MM.1S (cell line): ENCODE measurements at regions not wholly inside any gene's neighbourhood (a gene's known extent, or its start where the extent isn't known, plus 50 kb on each side); places are given as distances from the start of the nearest gene placed in this dataset.

Source experiments
- DNase-seq: peaks from one replicate; pipeline ENCODE4 v3.0.0-alpha.2; 2015
- H2AFZ ChIP-seq: fragments of 300-600 bp; sonication (generic); 2 replicates; pipeline ENCODE4 v1.6.0; 2016; ENCODE audit warnings: antibody characterized with exemption, low read length
- H3F3A ChIP-seq: fragments of 300-600 bp; sonication (generic); 2 replicates; pipeline ENCODE4 v1.6.1; 2016; ENCODE audit warnings: mild to moderate bottlenecking, antibody characterized with exemption, low read length, moderate library complexity, mixed read lengths; ENCODE audit not compliant: insufficient read depth
- H3K27ac ChIP-seq: fragments of 300-600 bp; sonication (generic); 2 replicates; pipeline ENCODE4 v1.5.1; 2016; ENCODE audit warnings: mild to moderate bottlenecking, low read length
- H3K27me3 ChIP-seq: fragments of 300-600 bp; sonication (generic); replicated peaks from 2 replicates; pipeline ENCODE4 v1.6.0; 2016; ENCODE audit warnings: low read length; ENCODE audit not compliant: insufficient read depth
- H3K36me3 ChIP-seq: fragments of 300-600 bp; sonication (generic); replicated peaks from 2 replicates; pipeline ENCODE4 v1.6.1; 2016; ENCODE audit warnings: mild to moderate bottlenecking, low read length, mixed read lengths; ENCODE audit not compliant: insufficient read depth
- H3K4me1 ChIP-seq: fragments of 300-600 bp; sonication (generic); 2 replicates; pipeline ENCODE4 v1.6.1; 2016; ENCODE audit warnings: low read length, mixed read lengths
- H3K4me2 ChIP-seq: fragments of 300-600 bp; sonication (generic); 2 replicates; pipeline ENCODE4 v1.6.0; 2016; ENCODE audit warnings: low read depth, low read length
- H3K4me3 ChIP-seq: fragments of 300-600 bp; sonication (generic); 2 replicates; pipeline ENCODE4 v1.5.1; 2016; ENCODE audit warnings: low read length, mixed read lengths
- H3K79me2 ChIP-seq: fragments of 300-600 bp; sonication (generic); 2 replicates; pipeline ENCODE4 v1.6.1; 2016; ENCODE audit warnings: mixed run types, low read length, mixed read lengths
- H3K9ac ChIP-seq: fragments of 300-600 bp; sonication (generic); 2 replicates; pipeline ENCODE4 v1.6.1; 2016; ENCODE audit warnings: low read length, mixed read lengths
- H3K9me2 ChIP-seq: fragments of 300-600 bp; sonication (generic); replicated peaks from 2 replicates; pipeline ENCODE4 v1.6.1; 2016; ENCODE audit warnings: mild to moderate bottlenecking, low read length, mixed read lengths; ENCODE audit not compliant: insufficient read depth
- H3K9me3 ChIP-seq: fragments of 300-600 bp; sonication (generic); replicated peaks from 2 replicates; pipeline ENCODE4 v1.6.1; 2016; ENCODE audit warnings: mild to moderate bottlenecking, low read length, mixed read lengths; ENCODE audit not compliant: insufficient read depth
- H4K20me1 ChIP-seq: fragments of 300-600 bp; sonication (generic); 2 replicates; pipeline ENCODE4 v1.6.1; 2016; ENCODE audit warnings: mild to moderate bottlenecking, low read length, moderate library complexity, mixed read lengths; ENCODE audit not compliant: insufficient read depth
- EZH2 ChIP-seq: fragments of 300-600 bp; sonication (generic); optimal IDR thresholded peaks from 2 replicates; pipeline ENCODE3; 2017; ENCODE audit warnings: low read depth, mild to moderate bottlenecking, antibody characterized with exemption, low read length, mixed read lengths
- EZH2phosphoT487 ChIP-seq: fragments of 300-600 bp; sonication (generic); IDR thresholded peaks from 2 replicates; pipeline ENCODE4 v1.6.1; 2018; ENCODE audit warnings: antibody characterized with exemption, low read length
- TF ChIP-seq, protein P1 (sequence below): fragments of 300-600 bp; sonication (generic); IDR thresholded peaks from 2 replicates; pipeline ENCODE4 v1.5.1; 2016; ENCODE audit warnings: antibody characterized with exemption, low read length, mixed read lengths

DNA sequence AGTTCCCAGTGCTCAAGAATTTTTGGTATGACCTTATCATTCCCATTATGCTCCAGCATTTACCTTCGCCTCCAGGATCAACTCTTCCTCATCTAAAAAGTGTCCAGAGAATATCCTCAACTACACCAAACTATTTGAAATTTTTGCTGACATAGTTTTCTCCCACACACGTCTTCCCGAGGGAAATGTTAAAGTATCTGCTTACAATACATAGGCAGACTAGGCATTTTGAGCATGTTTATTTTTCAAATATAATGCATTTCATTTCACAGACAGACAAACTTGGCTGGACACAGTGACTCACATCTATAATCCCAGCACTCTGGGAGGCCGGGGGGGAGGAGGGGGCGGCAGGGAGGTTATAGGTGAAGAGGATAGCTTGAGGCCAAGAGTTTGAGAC lies 177.1 kb upstream of the TRIM24 start:
- no peaks in the 10 kb centered on the region for H3K9me3 ChIP-seq
- TF ChIP-seq EZH2phosphoT487 (no peak), EZH2 (no peak)
- TF ChIP-seq, protein P1, sequence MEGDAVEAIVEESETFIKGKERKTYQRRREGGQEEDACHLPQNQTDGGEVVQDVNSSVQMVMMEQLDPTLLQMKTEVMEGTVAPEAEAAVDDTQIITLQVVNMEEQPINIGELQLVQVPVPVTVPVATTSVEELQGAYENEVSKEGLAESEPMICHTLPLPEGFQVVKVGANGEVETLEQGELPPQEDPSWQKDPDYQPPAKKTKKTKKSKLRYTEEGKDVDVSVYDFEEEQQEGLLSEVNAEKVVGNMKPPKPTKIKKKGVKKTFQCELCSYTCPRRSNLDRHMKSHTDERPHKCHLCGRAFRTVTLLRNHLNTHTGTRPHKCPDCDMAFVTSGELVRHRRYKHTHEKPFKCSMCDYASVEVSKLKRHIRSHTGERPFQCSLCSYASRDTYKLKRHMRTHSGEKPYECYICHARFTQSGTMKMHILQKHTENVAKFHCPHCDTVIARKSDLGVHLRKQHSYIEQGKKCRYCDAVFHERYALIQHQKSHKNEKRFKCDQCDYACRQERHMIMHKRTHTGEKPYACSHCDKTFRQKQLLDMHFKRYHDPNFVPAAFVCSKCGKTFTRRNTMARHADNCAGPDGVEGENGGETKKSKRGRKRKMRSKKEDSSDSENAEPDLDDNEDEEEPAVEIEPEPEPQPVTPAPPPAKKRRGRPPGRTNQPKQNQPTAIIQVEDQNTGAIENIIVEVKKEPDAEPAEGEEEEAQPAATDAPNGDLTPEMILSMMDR = no peak
- no peaks in the 10 kb centered on the region for H3K79me2 ChIP-seq
- H3F3A ChIP-seq = no peaks in the 10 kb centered on the region
- H3K36me3 ChIP-seq = no peaks in the 10 kb centered on the region
- H4K20me1 ChIP-seq = no peaks in the 10 kb centered on the region
- no peak overlapping the region for H3K9ac ChIP-seq
- H3K27me3 ChIP-seq = no peaks in the 10 kb centered on the region
- H2AFZ ChIP-seq = no peak overlapping the region
- no peaks in the 10 kb centered on the region for H3K4me1 ChIP-seq
- no peak overlapping the region for H3K27ac ChIP-seq
- H3K4me2 ChIP-seq = no peak overlapping the region
- H3K4me3 ChIP-seq = no peak overlapping the region
- no peaks in the 10 kb centered on the region for H3K9me2 ChIP-seq
- no peak for DNase-seq

DNA sequence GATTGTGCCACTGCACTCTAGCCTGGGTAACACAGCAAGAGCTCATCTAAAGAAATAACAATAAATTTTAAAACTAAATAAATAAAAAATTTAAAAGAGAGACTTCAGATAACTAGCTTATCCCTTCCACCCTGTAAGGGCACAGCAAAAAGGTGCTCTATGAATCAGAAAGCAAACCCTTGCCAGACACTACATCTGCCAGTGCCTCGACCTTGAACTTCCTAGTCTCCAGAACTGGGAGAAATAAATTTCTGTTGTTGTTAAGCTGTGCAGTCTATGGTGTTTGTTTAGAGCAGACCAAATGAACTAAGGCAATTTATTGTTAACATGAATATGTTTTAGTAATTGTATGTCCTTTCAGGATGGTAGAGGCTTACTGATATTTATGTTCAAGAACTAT lies 174.9 kb upstream of the TRIM24 start:
- no peaks in the 10 kb centered on the region for H3K27me3 ChIP-seq
- no peak overlapping the region for H2AFZ ChIP-seq
- H3F3A ChIP-seq = no peaks in the 10 kb centered on the region
- H3K27ac ChIP-seq = no peak overlapping the region
- TF ChIP-seq, protein P1 = no peak
- TF ChIP-seq EZH2 (no peak), EZH2phosphoT487 (no peak)
- H3K9me2 ChIP-seq = no peaks in the 10 kb centered on the region
- H3K36me3 ChIP-seq = no peaks in the 10 kb centered on the region
- H3K9me3 ChIP-seq = no peaks in the 10 kb centered on the region
- no peak for DNase-seq
- no peak overlapping the region for H3K9ac ChIP-seq
- H3K4me2 ChIP-seq = no peak overlapping the region
- no peaks in the 10 kb centered on the region for H3K79me2 ChIP-seq
- no peaks in the 10 kb centered on the region for H3K4me1 ChIP-seq
- no peaks in the 10 kb centered on the region for H4K20me1 ChIP-seq
- no peak overlapping the region for H3K4me3 ChIP-seq

DNA sequence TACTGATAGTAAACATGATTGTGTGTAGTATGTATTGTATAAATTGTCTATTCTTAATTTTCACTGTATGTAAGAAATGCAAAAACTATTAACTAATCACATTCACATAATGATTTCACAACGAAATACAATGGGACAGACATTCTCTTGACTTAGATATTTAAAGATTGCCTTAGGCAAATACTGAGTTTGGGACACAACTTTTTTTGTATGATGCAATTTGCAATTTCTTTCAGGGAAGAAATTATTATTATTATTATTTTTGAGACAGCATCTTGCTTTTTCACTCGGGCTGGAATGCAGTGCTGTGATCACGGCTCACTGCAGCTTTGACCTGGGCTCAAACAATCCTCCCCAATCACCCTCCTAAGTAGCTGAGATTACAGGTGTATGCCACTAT lies 173.2 kb upstream of the TRIM24 start:
- no peak overlapping the region for H3K4me3 ChIP-seq
- H3F3A ChIP-seq = no peaks in the 10 kb centered on the region
- no peaks in the 10 kb centered on the region for H3K9me2 ChIP-seq
- no peaks in the 10 kb centered on the region for H3K27me3 ChIP-seq
- no peak for TF ChIP-seq EZH2
- no peak for TF ChIP-seq EZH2phosphoT487
- TF ChIP-seq, protein P1 = no peak
- no peaks in the 10 kb centered on the region for H3K79me2 ChIP-seq
- no peak overlapping the region for H2AFZ ChIP-seq
- no peak overlapping the region for H3K4me2 ChIP-seq
- no peaks in the 10 kb centered on the region for H4K20me1 ChIP-seq
- DNase-seq = no peak
- H3K9ac ChIP-seq = no peak overlapping the region
- H3K36me3 ChIP-seq = no peaks in the 10 kb centered on the region
- no peak overlapping the region for H3K27ac ChIP-seq
- H3K4me1 ChIP-seq = no peaks in the 10 kb centered on the region
- no peaks in the 10 kb centered on the region for H3K9me3 ChIP-seq
